IMR-90 (cell line): ENCODE measurements at regions not wholly inside any gene's neighbourhood (a gene's known extent, or its start where the extent isn't known, plus 50 kb on each side); places are given as distances from the start of the nearest gene placed in this dataset.

ENCODE experiments used
- ATAC-seq: fragments of 200-7000 bp; cut with Tn5 transposase; 2 replicates; pipeline ENCODE4 v1.9.1; 2020; ENCODE audit warnings: low read depth, mild to moderate bottlenecking, moderate library complexity
- BruUV-seq: library from RNA; stranded (reverse); fragments of 400-500 nt; replicated peaks from 2 replicates; lab custom pipeline; 2021; lab: Mats Ljungman, UMichigan
- CTCF ChIA-PET: fragments of 300-600 bp; formaldehyde crosslinking; extraction: SDS; loops from one replicate; lab custom pipeline; 2021; ENCODE audit warnings: antibody characterized with exemption; lab: Yijun Ruan, JAX
- POLR2A ChIA-PET: fragments of 300-600 bp; sonication (Branson Sonifier 250); formaldehyde crosslinking; loops from one replicate; lab custom pipeline; 2022; ENCODE audit warnings: antibody characterized with exemption; ENCODE audit not compliant: unreplicated experiment; lab: Charles Lee
- DNase-seq: peaks from one replicate; pipeline ENCODE4 v3.0.0; 2013
- H2AFZ ChIP-seq: replicated peaks from 2 replicates; pipeline ENCODE3; 2013; ENCODE audit warnings: low read length, mild to moderate bottlenecking; ENCODE audit not compliant: poor library complexity
- H2AK5ac ChIP-seq: 2 replicates; pipeline ENCODE4 v1.6.1; 2013; ENCODE audit warnings: low read depth, low read length, inconsistent platforms
- H2AK9ac ChIP-seq: replicated peaks from 2 replicates; pipeline ENCODE3; 2013; ENCODE audit warnings: mild to moderate bottlenecking, low read depth, low read length, moderate library complexity; ENCODE audit not compliant: poor library complexity
- H2BK120ac ChIP-seq: 2 replicates; pipeline ENCODE4 v1.6.1; 2013; ENCODE audit warnings: low read depth, low read length, inconsistent platforms
- H2BK15ac ChIP-seq: 3 replicates; pipeline ENCODE4 v1.6.1; 2013; ENCODE audit warnings: low read depth, low read length, inconsistent platforms
- H2BK20ac ChIP-seq: 2 replicates; pipeline ENCODE4 v1.6.1; 2013; ENCODE audit warnings: low read depth, mild to moderate bottlenecking, inconsistent platforms, low read length, moderate library complexity
- H2BK5ac ChIP-seq: 2 replicates; pipeline ENCODE4 v1.6.1; 2013; ENCODE audit warnings: mild to moderate bottlenecking, low read depth, low read length, inconsistent platforms; ENCODE audit not compliant: poor library complexity, severe bottlenecking
- H3K14ac ChIP-seq: replicated peaks from 2 replicates; pipeline ENCODE4 v1.6.1; 2013; ENCODE audit warnings: low read depth, low read length, inconsistent platforms
- H3K18ac ChIP-seq: 2 replicates; pipeline ENCODE4 v1.6.1; 2013; ENCODE audit warnings: low read depth, low read length, control low read depth
- H3K23ac ChIP-seq: 2 replicates; pipeline ENCODE4 v1.6.1; 2013; ENCODE audit warnings: low read depth, low read length, inconsistent platforms
- H3K27ac ChIP-seq: 2 replicates; pipeline ENCODE4 v1.5.1; 2013; ENCODE audit warnings: mild to moderate bottlenecking, control low read depth, low read length; ENCODE audit not compliant: insufficient read depth
- H3K27me3 ChIP-seq: 2 replicates; pipeline ENCODE4 v1.6.1; 2013; ENCODE audit warnings: low read length; ENCODE audit not compliant: control insufficient read depth, insufficient read depth
- H3K36me3 ChIP-seq: 2 replicates; pipeline ENCODE4 v1.6.1; 2013; ENCODE audit warnings: low read length, mixed read lengths; ENCODE audit not compliant: control insufficient read depth, insufficient read depth
- H3K4ac ChIP-seq: 2 replicates; pipeline ENCODE4 v1.6.1; 2013; ENCODE audit warnings: low read depth, low read length, inconsistent platforms
- H3K4me1 ChIP-seq: 2 replicates; pipeline ENCODE4 v1.6.1; 2013; ENCODE audit warnings: low read length, mixed read lengths; ENCODE audit not compliant: control insufficient read depth, insufficient read depth
- H3K4me2 ChIP-seq: 2 replicates; pipeline ENCODE4 v1.6.1; 2013; ENCODE audit warnings: low read depth, mild to moderate bottlenecking, control low read depth, low read length, moderate library complexity
- H3K4me3 ChIP-seq: 2 replicates; pipeline ENCODE4 v1.5.1; 2013; ENCODE audit warnings: low read depth, mild to moderate bottlenecking, control low read depth, low read length, moderate library complexity; ENCODE audit not compliant: insufficient read depth
- H3K56ac ChIP-seq: 2 replicates; pipeline ENCODE4 v1.6.1; 2013; ENCODE audit warnings: low read length, inconsistent platforms; ENCODE audit not compliant: insufficient read depth; ENCODE audit errors: extremely low read depth
- H3K79me1 ChIP-seq, 2 experiments: 2 replicates each; pipeline ENCODE4 v1.6.1; 2013; ENCODE audit warnings: low read length in 2 of 2, inconsistent platforms in 1 of 2, low read depth in 1 of 2
- H3K9ac ChIP-seq: 2 replicates; pipeline ENCODE4 v1.6.1; 2013; ENCODE audit warnings: low read depth, low read length, control low read depth
- H3K9me1 ChIP-seq: 2 replicates; pipeline ENCODE4 v1.6.1; 2013; ENCODE audit warnings: low read length, inconsistent platforms; ENCODE audit not compliant: insufficient read depth
- H3K9me3 ChIP-seq: 2 replicates; pipeline ENCODE4 v1.6.1; 2013; ENCODE audit warnings: low read length; ENCODE audit not compliant: control insufficient read depth, insufficient read depth
- H4K20me1 ChIP-seq: 2 replicates; pipeline ENCODE4 v1.6.1; 2013; ENCODE audit warnings: low read length, inconsistent platforms; ENCODE audit not compliant: insufficient read depth
- H4K5ac ChIP-seq: 2 replicates; pipeline ENCODE4 v1.6.1; 2013; ENCODE audit warnings: mild to moderate bottlenecking, low read depth, low read length, control low read depth
- H4K8ac ChIP-seq, 2 experiments: 2 replicates each; pipeline ENCODE4 v1.6.1; 2013; ENCODE audit warnings: low read depth in 2 of 2, low read length in 2 of 2, control low read depth in 1 of 2, inconsistent platforms in 1 of 2
- H4K91ac ChIP-seq: 2 replicates; pipeline ENCODE4 v1.6.1; 2013; ENCODE audit warnings: low read depth, low read length, inconsistent platforms; ENCODE audit not compliant: insufficient read depth
- BHLHE40 ChIP-seq: fragments of 150-350 bp; IDR thresholded peaks from 2 replicates; pipeline ENCODE4 v1.6.1; 2016; ENCODE audit warnings: mild to moderate bottlenecking, low read depth, low read length
- CEBPB ChIP-seq: IDR thresholded peaks from 2 replicates; pipeline ENCODE4 v1.6.1; 2012; ENCODE audit warnings: low read depth, low read length, improper control_type of control experiment
- CHD1 ChIP-seq: IDR thresholded peaks from 2 replicates; pipeline ENCODE4 v1.6.1; 2012; ENCODE audit warnings: low read depth, low read length, improper control_type of control experiment
- CTCF ChIP-seq: conservative IDR thresholded peaks from 2 replicates; pipeline ENCODE4 v1.5.1; 2012; ENCODE audit warnings: mild to moderate bottlenecking, low read depth, low read length, improper control_type of control experiment
- ELK1 ChIP-seq: fragments of 150-350 bp; IDR thresholded peaks from 2 replicates; pipeline ENCODE4 v1.6.1; 2016; ENCODE audit warnings: low read depth, mild to moderate bottlenecking, low read length, moderate library complexity, borderline replicate concordance
- FOS ChIP-seq: fragments of 150-350 bp; IDR thresholded peaks from 2 replicates; pipeline ENCODE4 v1.6.1; 2016; ENCODE audit warnings: low read depth, low read length
- MAFK ChIP-seq: IDR thresholded peaks from 2 replicates; pipeline ENCODE4 v1.6.1; 2012; ENCODE audit warnings: low read depth, low read length, improper control_type of control experiment
- MAZ ChIP-seq: IDR thresholded peaks from 2 replicates; pipeline ENCODE4 v1.6.1; 2012; ENCODE audit warnings: low read depth, mild to moderate bottlenecking, low read length, improper control_type of control experiment, moderate library complexity, borderline replicate concordance
- MXI1 ChIP-seq: IDR thresholded peaks from 2 replicates; pipeline ENCODE4 v1.6.1; 2012; ENCODE audit warnings: low read depth, mild to moderate bottlenecking, low read length, moderate library complexity, borderline replicate concordance
- NFE2L2 ChIP-seq: fragments of 150-350 bp; IDR thresholded peaks from 2 replicates; pipeline ENCODE4 v1.6.1; 2016; ENCODE audit warnings: low read depth, mild to moderate bottlenecking, low read length
- POLR2A ChIP-seq: IDR thresholded peaks from 2 replicates; pipeline ENCODE4 v1.6.1; 2012; ENCODE audit warnings: mild to moderate bottlenecking, low read depth, low read length
- RAD21 ChIP-seq: IDR thresholded peaks from 2 replicates; pipeline ENCODE4 v1.6.1; 2012; ENCODE audit warnings: low read length, improper control_type of control experiment
- RCOR1 ChIP-seq: IDR thresholded peaks from 2 replicates; pipeline ENCODE4 v1.6.1; 2012; ENCODE audit warnings: mild to moderate bottlenecking, low read length, improper control_type of control experiment; ENCODE audit not compliant: insufficient replicate concordance
- RFX5 ChIP-seq: IDR thresholded peaks from 2 replicates; pipeline ENCODE4 v1.8.0; 2012; ENCODE audit warnings: low read depth, mild to moderate bottlenecking, low read length, moderate library complexity
- SMC3 ChIP-seq: fragments of 150-350 bp; IDR thresholded peaks from 2 replicates; pipeline ENCODE4 v1.6.1; 2016; ENCODE audit warnings: low read depth, mild to moderate bottlenecking, antibody characterized with exemption, low read length, moderate library complexity
- USF2 ChIP-seq: fragments of 150-350 bp; IDR thresholded peaks from 2 replicates; pipeline ENCODE4 v1.6.1; 2017; ENCODE audit warnings: mild to moderate bottlenecking, antibody characterized with exemption, low read length, low read depth
- WGBS, 2 experiments: methylation state at CpG; one replicate each; pipeline versions ENCODE4 v1.1.5 to v1.1.7; 2013; ENCODE audit warnings: missing lambda C conversion rate in 2 of 2; ENCODE audit not compliant: insufficient read length in 1 of 2; ENCODE audit errors: extremely low coverage in 2 of 2; 5-methylcytosine and 5-hydroxymethylcytosine counted together
- dilution Hi-C: fragments of 300-500 bp; cut with HindIII; formaldehyde crosslinking; loops from one replicate; pipeline ENCODE4 v1.14.3; 2018; ENCODE audit warnings: low sequenced_read_pairs; ENCODE audit not compliant: unreplicated experiment
- in situ Hi-C: fragments of 300-500 bp; cut with MboI; formaldehyde crosslinking; loops from 3 replicates; pipeline ENCODE4 v1.14.3; 2019; ENCODE audit warnings: low sequenced_read_pairs, inconsistent platforms, mixed read lengths
- intact Hi-C: fragments of 100-400 bp; cut with micrococcal nuclease; formaldehyde crosslinking; loops from 2 replicates; pipeline ENCODE4 v1.10.0; 2022

GRCh38 chr4:162853788-162854187 is 312.9 kb downstream of the NAF1 start:
- Histone ChIP-seq H3K27me3 (no peaks in the 10 kb centered on the region), H3K79me1 (no peaks in the 10 kb centered on the region), H2AK5ac (no peak overlapping the region), H3K23ac (no peak overlapping the region), H3K9ac (no peak overlapping the region), H2BK20ac (no peak overlapping the region), H3K14ac (no peak overlapping the region), H4K91ac (no peak overlapping the region), H3K9me1 (no peaks in the 10 kb centered on the region), H3K18ac (no peak overlapping the region), H4K5ac (no peak overlapping the region), H3K4ac (no peak overlapping the region), H2BK120ac (no peak overlapping the region), H4K20me1 (no peaks in the 10 kb centered on the region), H3K4me3 (no peak overlapping the region), H4K8ac (no peak overlapping the region), H3K4me2 (no peak overlapping the region), H3K4me1 (no peaks in the 10 kb centered on the region), H3K27ac (no peak overlapping the region), H3K56ac (no peak overlapping the region), H3K9me3 (0 out of 2 replicates have a peak, but pooled peaks cover 1% of the 10 kb centered on the region), H2BK15ac (no peak overlapping the region), H2AK9ac (no peak overlapping the region), H2AFZ (no peak overlapping the region), H2BK5ac (no peak overlapping the region), H3K36me3 (no peaks in the 10 kb centered on the region)
- POLR2A ChIA-PET, result no interaction called here
- BruUV-seq, result no TSS peak
- CTCF ChIA-PET, result no interaction called here
- in situ Hi-C loops (no loop called here), dilution Hi-C loops (no loop called here), intact Hi-C loops (no loop called here)
- no peak for ATAC-seq
- TF ChIP-seq RFX5, result no peak
- TF ChIP-seq NFE2L2, result no peak
- no peak for TF ChIP-seq CTCF
- no peak for TF ChIP-seq USF2
- TF ChIP-seq FOS, result no peak
- no peak for TF ChIP-seq MAZ
- no peak for TF ChIP-seq CHD1
- TF ChIP-seq CEBPB, result no peak
- TF ChIP-seq SMC3, result no peak
- TF ChIP-seq ELK1, result no peak
- TF ChIP-seq MXI1, result no peak
- no peak for TF ChIP-seq RAD21
- no peak for TF ChIP-seq POLR2A
- TF ChIP-seq BHLHE40, result no peak
- TF ChIP-seq MAFK, result no peak
- no peak for TF ChIP-seq RCOR1
- no peak for DNase-seq
- 60% methylated on average over 1 of the region's 3 CpGs; no CpG with 5 or more reads in 1 of the 2 experiments for WGBS, 2 experiments
